Prostate gland (tissue), 2 donors: ENCODE measurements at regions not wholly inside any gene's neighbourhood (a gene's known extent, or its start where the extent isn't known, plus 50 kb on each side); places are given as distances from the start of the nearest gene placed in this dataset.

Experiments used
- POLR2A ChIP-seq: fragments of 450-650 bp; IDR thresholded peaks from one replicate; pipeline ENCODE4 v1.6.1; 2016; ENCODE audit warnings: antibody characterized with exemption, mild to moderate bottlenecking
- POLR2AphosphoS5 ChIP-seq: sonication (generic); formaldehyde crosslinking; IDR thresholded peaks from one replicate; pipeline ENCODE4 v1.6.1; 2017; ENCODE audit warnings: antibody characterized with exemption
- TF ChIP-seq, protein P1 (sequence below), 4 experiments: fragments of 200-600 bp in 2 of 4; fragments of 450-650 bp in 2 of 4; sonication (generic) in 2 of 4; IDR thresholded peaks; 1 replicate in 3 of 4; 2 replicates in 1 of 4; pipeline ENCODE4 v1.5.1; 2016 to 2019; ENCODE audit warnings: antibody characterized with exemption in 4 of 4, mild to moderate bottlenecking in 2 of 4, moderate library complexity in 2 of 4

DNA sequence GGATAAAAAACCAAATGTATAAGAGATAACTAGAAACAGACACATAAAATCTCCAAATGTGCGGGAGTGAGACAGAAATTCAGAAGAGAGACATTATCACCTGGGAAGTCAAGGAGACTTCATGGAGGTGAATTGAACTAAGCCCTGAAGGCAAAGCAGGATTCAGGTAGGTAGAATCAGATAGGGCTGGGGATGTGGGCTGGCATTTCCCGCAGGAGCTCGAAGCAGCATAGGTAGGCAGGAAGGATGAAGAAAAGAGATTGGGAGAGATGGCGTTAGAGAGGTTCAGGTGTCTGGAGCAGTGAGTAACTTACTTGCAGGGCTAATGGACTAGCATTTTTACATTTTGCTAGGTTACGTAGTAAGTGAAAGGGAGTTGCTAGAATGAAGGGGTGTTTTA, 58.2 kb upstream of the NRP1 start:
- TF ChIP-seq, protein P1, sequence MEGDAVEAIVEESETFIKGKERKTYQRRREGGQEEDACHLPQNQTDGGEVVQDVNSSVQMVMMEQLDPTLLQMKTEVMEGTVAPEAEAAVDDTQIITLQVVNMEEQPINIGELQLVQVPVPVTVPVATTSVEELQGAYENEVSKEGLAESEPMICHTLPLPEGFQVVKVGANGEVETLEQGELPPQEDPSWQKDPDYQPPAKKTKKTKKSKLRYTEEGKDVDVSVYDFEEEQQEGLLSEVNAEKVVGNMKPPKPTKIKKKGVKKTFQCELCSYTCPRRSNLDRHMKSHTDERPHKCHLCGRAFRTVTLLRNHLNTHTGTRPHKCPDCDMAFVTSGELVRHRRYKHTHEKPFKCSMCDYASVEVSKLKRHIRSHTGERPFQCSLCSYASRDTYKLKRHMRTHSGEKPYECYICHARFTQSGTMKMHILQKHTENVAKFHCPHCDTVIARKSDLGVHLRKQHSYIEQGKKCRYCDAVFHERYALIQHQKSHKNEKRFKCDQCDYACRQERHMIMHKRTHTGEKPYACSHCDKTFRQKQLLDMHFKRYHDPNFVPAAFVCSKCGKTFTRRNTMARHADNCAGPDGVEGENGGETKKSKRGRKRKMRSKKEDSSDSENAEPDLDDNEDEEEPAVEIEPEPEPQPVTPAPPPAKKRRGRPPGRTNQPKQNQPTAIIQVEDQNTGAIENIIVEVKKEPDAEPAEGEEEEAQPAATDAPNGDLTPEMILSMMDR (IDR thresholded peaks at IDR 0.05) = no peak
- TF ChIP-seq POLR2A (no peak), POLR2AphosphoS5 (no peak)
